ENCODE measurements at regions not wholly inside any gene's neighbourhood (a gene's known extent, or its start where the extent isn't known, plus 50 kb on each side); places are given as distances from the start of the nearest gene placed in this dataset.

DNA sequence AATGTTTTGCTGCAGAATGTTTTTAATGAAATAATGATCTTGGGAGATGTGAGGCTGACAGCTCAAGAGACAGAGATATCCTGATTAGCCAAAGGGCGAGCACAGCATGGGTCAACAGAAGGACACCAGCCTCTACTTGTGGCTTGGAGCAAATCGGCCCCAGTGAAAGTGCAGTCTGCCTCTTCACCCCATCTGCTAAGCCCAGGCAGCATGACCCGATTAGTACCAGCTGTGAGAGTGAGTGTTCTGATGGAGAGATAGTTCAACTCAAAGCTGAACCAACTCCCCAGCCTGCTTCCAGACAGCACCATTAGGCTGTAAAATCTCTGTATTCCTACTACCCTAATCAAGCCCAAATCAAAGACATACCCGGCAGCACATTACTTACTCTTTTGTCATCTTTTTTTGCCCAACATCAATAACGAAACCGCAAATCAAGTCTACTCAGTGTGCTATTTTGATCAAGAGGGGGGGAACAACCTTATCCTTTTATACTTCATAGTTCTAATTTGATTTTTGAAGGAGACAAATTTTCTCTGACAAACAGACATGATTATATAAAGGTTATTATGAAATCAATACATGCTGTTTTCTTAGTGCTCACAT is 514.1 kb upstream of the NRSN1 start:
- no peak for DNase-seq (ENCODE audit: insufficient read length, low spot score, missing footprints)
- Histone ChIP-seq H2AFZ (ENCODE audit: low read length) (no peak overlapping the region), H3K4me2 (ENCODE audit: insufficient read depth, low read length) (no peak overlapping the region), H3K9me3 (ENCODE audit: low read depth, low read length) (no peaks in the 10 kb centered on the region), H3K79me2 (ENCODE audit: insufficient read depth, low read length) (no peaks in the 10 kb centered on the region), H3K36me3 (ENCODE audit: insufficient read depth, low read length) (no peaks in the 10 kb centered on the region), H3K4me1 (ENCODE audit: insufficient read depth, low read length) (no peaks in the 10 kb centered on the region), H3K4me3 (ENCODE audit: insufficient read depth, low read length) (no peak overlapping the region), H3K27me3 (ENCODE audit: insufficient read depth, low read length) (no peaks in the 10 kb centered on the region), H3K27ac (ENCODE audit: low read depth, low read length) (no peak overlapping the region), H4K20me1 (ENCODE audit: insufficient read depth, low read length) (no peaks in the 10 kb centered on the region)
- TF ChIP-seq CTCF (IDR thresholded peaks at IDR 0.05; ENCODE audit: extremely low read depth, low read depth, low read length) = no peak

DNA sequence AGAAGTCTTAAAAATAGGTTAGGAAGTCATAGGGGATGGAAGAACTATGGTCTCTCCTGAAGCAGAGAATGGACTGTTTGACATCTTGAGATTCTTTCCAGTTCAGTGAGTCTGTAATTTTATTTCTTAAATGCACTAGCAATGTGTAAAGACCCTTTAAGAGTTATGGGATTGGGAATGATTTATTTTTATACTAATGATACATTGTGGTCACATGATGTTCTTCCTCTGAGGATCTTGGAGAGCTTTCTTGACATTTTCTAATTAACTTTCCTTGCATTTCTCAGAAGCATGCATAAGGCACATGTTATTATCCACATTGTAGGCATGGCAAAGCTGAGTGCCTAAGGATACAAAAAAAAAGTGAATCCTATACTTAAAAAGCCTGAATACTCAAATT is 507.6 kb upstream of the NRSN1 start:
- DNase-seq (ENCODE audit: insufficient read length, low spot score, missing footprints) = no peak
- no peak overlapping the region for H3K4me3 ChIP-seq (ENCODE audit: insufficient read depth, low read length)
- no peaks in the 10 kb centered on the region for H3K27me3 ChIP-seq (ENCODE audit: insufficient read depth, low read length)
- H4K20me1 ChIP-seq (ENCODE audit: insufficient read depth, low read length) = no peaks in the 10 kb centered on the region
- no peaks in the 10 kb centered on the region for H3K4me1 ChIP-seq (ENCODE audit: insufficient read depth, low read length)
- no peak overlapping the region for H3K27ac ChIP-seq (ENCODE audit: low read depth, low read length)
- TF ChIP-seq CTCF (IDR thresholded peaks at IDR 0.05; ENCODE audit: extremely low read depth, low read depth, low read length) = no peak
- no peaks in the 10 kb centered on the region for H3K79me2 ChIP-seq (ENCODE audit: insufficient read depth, low read length)
- no peak overlapping the region for H3K4me2 ChIP-seq (ENCODE audit: insufficient read depth, low read length)
- H3K36me3 ChIP-seq (ENCODE audit: insufficient read depth, low read length) = no peaks in the 10 kb centered on the region
- no peak overlapping the region for H2AFZ ChIP-seq (ENCODE audit: low read length)
- H3K9me3 ChIP-seq (ENCODE audit: low read depth, low read length) = no peaks in the 10 kb centered on the region

DNA sequence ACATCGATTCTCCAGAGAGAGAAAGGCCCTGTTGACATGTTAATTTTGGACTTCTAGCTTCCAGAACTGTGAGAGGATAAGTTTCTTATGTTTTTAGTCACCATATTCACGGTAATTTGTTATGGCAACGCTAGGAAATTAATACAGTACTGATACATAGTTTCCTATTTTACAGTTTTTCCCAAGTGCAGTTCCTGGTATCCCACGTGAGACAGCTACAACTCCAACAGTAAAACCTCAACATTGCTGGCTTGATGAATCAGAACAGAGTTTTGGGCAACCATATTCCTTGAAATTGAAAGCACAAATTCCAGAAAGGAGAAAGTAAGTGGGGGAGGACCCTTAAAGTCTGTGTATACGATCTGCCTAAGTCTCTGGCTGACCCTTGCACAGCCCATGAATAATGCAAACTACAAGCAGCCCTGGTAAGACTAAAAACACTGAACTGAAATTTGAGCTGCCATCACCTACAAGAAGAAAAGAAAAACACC is 505.1 kb upstream of the NRSN1 start:
- no peaks in the 10 kb centered on the region for H3K79me2 ChIP-seq (ENCODE audit: insufficient read depth, low read length)
- H3K4me1 ChIP-seq (ENCODE audit: insufficient read depth, low read length) = no peaks in the 10 kb centered on the region
- no peak overlapping the region for H3K4me3 ChIP-seq (ENCODE audit: insufficient read depth, low read length)
- DNase-seq (ENCODE audit: insufficient read length, low spot score, missing footprints) = no peak
- H3K9me3 ChIP-seq (ENCODE audit: low read depth, low read length) = no peaks in the 10 kb centered on the region
- no peak overlapping the region for H3K4me2 ChIP-seq (ENCODE audit: insufficient read depth, low read length)
- no peak for TF ChIP-seq CTCF (IDR thresholded peaks at IDR 0.05; ENCODE audit: extremely low read depth, low read depth, low read length)
- H3K27me3 ChIP-seq (ENCODE audit: insufficient read depth, low read length) = no peaks in the 10 kb centered on the region
- H2AFZ ChIP-seq (ENCODE audit: low read length) = no peak overlapping the region
- no peaks in the 10 kb centered on the region for H3K36me3 ChIP-seq (ENCODE audit: insufficient read depth, low read length)
- H4K20me1 ChIP-seq (ENCODE audit: insufficient read depth, low read length) = no peaks in the 10 kb centered on the region
- H3K27ac ChIP-seq (ENCODE audit: low read depth, low read length) = no peak overlapping the region

GRCh38 chr6:23630726-23631635 is 495.0 kb upstream of the NRSN1 start:
- no peaks in the 10 kb centered on the region for H3K79me2 ChIP-seq (ENCODE audit: insufficient read depth, low read length)
- H3K9me3 ChIP-seq (ENCODE audit: low read depth, low read length) = no peaks in the 10 kb centered on the region
- H3K4me2 ChIP-seq (ENCODE audit: insufficient read depth, low read length) = no peak overlapping the region
- H3K36me3 ChIP-seq (ENCODE audit: insufficient read depth, low read length) = no peaks in the 10 kb centered on the region
- H2AFZ ChIP-seq (ENCODE audit: low read length) = no peak overlapping the region
- no peaks in the 10 kb centered on the region for H4K20me1 ChIP-seq (ENCODE audit: insufficient read depth, low read length)
- H3K4me3 ChIP-seq (ENCODE audit: insufficient read depth, low read length) = no peak overlapping the region
- no peak for DNase-seq (ENCODE audit: insufficient read length, low spot score, missing footprints)
- no peaks in the 10 kb centered on the region for H3K27me3 ChIP-seq (ENCODE audit: insufficient read depth, low read length)
- no peak for TF ChIP-seq CTCF (IDR thresholded peaks at IDR 0.05; ENCODE audit: extremely low read depth, low read depth, low read length)
- H3K4me1 ChIP-seq (ENCODE audit: insufficient read depth, low read length) = no peaks in the 10 kb centered on the region
- no peak overlapping the region for H3K27ac ChIP-seq (ENCODE audit: low read depth, low read length)

All from osteoblast (primary cell).